Adrenal gland (tissue), 9 donors: ENCODE measurements at regions not wholly inside any gene's neighbourhood (a gene's known extent, or its start where the extent isn't known, plus 50 kb on each side); places are given as distances from the start of the nearest gene placed in this dataset.

ENCODE experiments used
- DNase-seq, 7 donors: peaks; one replicate each; pipeline ENCODE4 v3.0.0-alpha.2; 2019 to 2020
- H3K27ac ChIP-seq, 5 donors: fragments of 200-600 bp; sonication (generic) in 4 of 5; 1 replicate in 3 of 5; 2 replicates in 2 of 5; pipeline versions ENCODE4 v1.5.1 to v1.8.0; 2016 to 2020; ENCODE audit warnings: mild to moderate bottlenecking in 1 of 5
- H3K27me3 ChIP-seq: fragments of 200-600 bp; 2 replicates; pipeline ENCODE4 v1.8.0; 2021
- H3K36me3 ChIP-seq, 2 donors: fragments of 200-600 bp; replicated peaks in 1 of 2; 1 replicate in 1 of 2; 2 replicates in 1 of 2; pipeline versions ENCODE4 v1.5.1 to v1.8.0; 2018 to 2022
- H3K4me1 ChIP-seq, 2 donors: fragments of 200-600 bp; replicated peaks in 1 of 2; 1 replicate in 1 of 2; 2 replicates in 1 of 2; pipeline versions ENCODE4 v1.5.1 to v1.8.0; 2018 to 2021
- H3K4me3 ChIP-seq, 4 donors: fragments of 200-600 bp; sonication (generic) in 3 of 4; one replicate each; pipeline ENCODE4 v1.5.1; 2016 to 2018
- H3K9me3 ChIP-seq, 3 donors: fragments of 200-600 bp; sonication (generic) in 1 of 3; replicated peaks in 1 of 3; 1 replicate in 2 of 3; 2 replicates in 1 of 3; pipeline versions ENCODE4 v1.5.1 to v1.8.0; 2016 to 2021
- POLR2A ChIP-seq, 2 donors: fragments of 450-650 bp; IDR thresholded peaks; one replicate each; pipeline ENCODE4 v1.6.1; 2017; ENCODE audit warnings: antibody characterized with exemption in 2 of 2, mild to moderate bottlenecking in 2 of 2, moderate library complexity in 1 of 2
- WGBS, 4 donors: extraction: QIAGEN DNeasy Blood & Tissue Kit in 2 of 4; methylation state at CpG; one replicate each; pipeline versions ENCODE4 v1.1.5 to v1.1.7; 2013 to 2017; 5-methylcytosine and 5-hydroxymethylcytosine counted together
- intact Hi-C, 2 donors: fragments of 100-400 bp; cut with DNase I; formaldehyde crosslinking; loops; one replicate each; pipeline versions ENCODE4 v1.14.1 to v1.15.0; 2022 to 2023
- TF ChIP-seq, protein P1 (sequence below), 6 experiments: fragments of 450-650 bp in 4 of 6; fragments of 200-600 bp in 2 of 6; sonication (generic) in 1 of 6; IDR thresholded peaks; 1 replicate in 5 of 6; 2 replicates in 1 of 6; pipeline versions ENCODE4 v1.5.1 to v1.8.0; 2016 to 2021; ENCODE audit warnings: antibody characterized with exemption in 6 of 6, mild to moderate bottlenecking in 2 of 6, moderate library complexity in 1 of 6
- donor health status: healthy with polysubstance abuse.
- donor health status: Bipolar disorder and iron deficiency.
- donor health status: DM: yes; HTN: yes; CAD: no.
- donor health status: DM: no; HTN: no; CAD: no.
- donor health status: DM: no; HTN: no; CAD: no.

GRCh38 chr2:128444816-128445522, 126.3 kb upstream of the HS6ST1 start:
- peak in 3 of 7 donors; percentile 3 to 28 (median 15) for DNase-seq
- no peaks in the 10 kb centered on the region for H3K9me3 ChIP-seq
- 81 to 89% (median 85%) methylated on average over 10 of the region's 10 CpGs for WGBS, 4 donors
- H3K4me1 ChIP-seq: peaks cover 17 to 18% of the 10 kb centered on the region in 2 donors
- intact Hi-C loops: no loop called here
- H3K4me3 ChIP-seq: no peak overlapping the region
- H3K36me3 ChIP-seq: no peaks in the 10 kb centered on the region
- H3K27ac ChIP-seq: peak overlapping the region in 1 of 5 donors; percentile 13
- H3K27me3 ChIP-seq: no peaks in the 10 kb centered on the region
- TF ChIP-seq POLR2A (IDR thresholded peaks at IDR 0.05): no peak
- TF ChIP-seq, protein P1, sequence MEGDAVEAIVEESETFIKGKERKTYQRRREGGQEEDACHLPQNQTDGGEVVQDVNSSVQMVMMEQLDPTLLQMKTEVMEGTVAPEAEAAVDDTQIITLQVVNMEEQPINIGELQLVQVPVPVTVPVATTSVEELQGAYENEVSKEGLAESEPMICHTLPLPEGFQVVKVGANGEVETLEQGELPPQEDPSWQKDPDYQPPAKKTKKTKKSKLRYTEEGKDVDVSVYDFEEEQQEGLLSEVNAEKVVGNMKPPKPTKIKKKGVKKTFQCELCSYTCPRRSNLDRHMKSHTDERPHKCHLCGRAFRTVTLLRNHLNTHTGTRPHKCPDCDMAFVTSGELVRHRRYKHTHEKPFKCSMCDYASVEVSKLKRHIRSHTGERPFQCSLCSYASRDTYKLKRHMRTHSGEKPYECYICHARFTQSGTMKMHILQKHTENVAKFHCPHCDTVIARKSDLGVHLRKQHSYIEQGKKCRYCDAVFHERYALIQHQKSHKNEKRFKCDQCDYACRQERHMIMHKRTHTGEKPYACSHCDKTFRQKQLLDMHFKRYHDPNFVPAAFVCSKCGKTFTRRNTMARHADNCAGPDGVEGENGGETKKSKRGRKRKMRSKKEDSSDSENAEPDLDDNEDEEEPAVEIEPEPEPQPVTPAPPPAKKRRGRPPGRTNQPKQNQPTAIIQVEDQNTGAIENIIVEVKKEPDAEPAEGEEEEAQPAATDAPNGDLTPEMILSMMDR (IDR thresholded peaks at IDR 0.05): no peak

DNA sequence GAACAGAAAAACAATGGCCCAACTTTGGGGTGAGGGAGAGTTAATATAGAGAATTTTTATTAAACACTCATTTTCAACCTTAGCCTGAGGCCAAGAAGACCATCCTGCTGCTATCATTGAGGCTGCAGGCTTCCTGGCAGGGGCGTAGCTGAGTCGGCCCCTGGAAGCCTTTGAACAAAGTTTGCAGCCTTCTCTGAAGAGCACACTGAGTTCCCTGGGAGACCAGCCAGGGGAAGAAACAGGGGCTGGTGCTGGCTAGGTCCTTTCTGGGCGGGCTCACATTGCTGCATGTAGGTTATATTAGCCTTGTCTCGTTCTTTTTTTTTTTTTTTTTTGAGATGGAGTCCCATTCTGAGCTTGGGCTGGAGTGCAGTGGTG, 126.8 kb upstream of the HS6ST1 start:
- WGBS, 4 donors: 64 to 90% (median 79%) methylated on average over 4 of the region's 4 CpGs
- Histone ChIP-seq H3K27me3 (no peaks in the 10 kb centered on the region), H3K36me3 (no peaks in the 10 kb centered on the region), H3K4me1 (peaks cover 17 to 18% of the 10 kb centered on the region in 2 donors), H3K4me3 (no peak overlapping the region), H3K9me3 (no peaks in the 10 kb centered on the region), H3K27ac (peak overlapping the region in 1 of 5 donors; percentile 13)
- TF ChIP-seq, protein P1 (IDR thresholded peaks at IDR 0.05): no peak
- no peak for TF ChIP-seq POLR2A (IDR thresholded peaks at IDR 0.05)
- DNase-seq: peak in 5 of 7 donors; percentile 2 to 49 (median 11)
- intact Hi-C loops: no loop called here

DNA sequence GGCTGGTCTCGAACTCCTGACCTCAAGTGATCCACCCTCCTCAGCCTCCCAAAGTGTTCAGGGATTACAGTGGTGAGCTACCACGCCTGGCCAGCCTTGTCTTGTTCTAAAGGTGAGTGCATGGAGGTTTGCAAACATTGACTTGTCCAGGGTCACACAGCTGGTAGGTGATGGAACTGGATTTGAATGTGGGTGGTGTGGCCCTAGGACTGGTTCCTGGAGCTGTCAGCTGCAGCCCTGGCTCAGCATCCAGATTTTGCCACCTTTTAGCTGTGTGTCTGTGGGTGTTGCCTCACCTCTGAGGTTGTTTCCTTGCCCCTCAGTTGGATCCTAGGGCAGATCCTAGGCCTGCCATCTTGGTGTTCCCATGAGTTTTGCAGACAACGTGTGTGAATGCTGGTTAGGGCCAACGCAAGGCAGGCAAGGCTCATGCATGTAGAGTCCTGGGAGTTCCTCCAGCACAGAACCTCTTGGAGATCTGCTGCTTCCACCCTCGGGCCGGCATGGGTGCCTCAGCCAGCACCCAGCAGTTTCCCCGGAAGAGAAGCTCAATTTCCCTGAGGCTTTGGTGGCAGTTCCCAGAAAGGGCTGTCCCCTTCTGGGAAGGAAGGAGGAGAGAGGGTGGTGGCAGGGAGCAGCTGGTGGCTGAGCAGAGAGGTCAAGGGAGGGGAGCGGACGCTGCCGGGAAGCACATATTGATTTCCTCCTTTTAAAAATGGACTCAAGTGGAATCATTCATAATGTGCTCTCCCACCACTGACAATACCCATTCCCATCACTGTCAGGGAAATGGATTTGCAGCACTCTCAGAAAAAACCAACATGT, 127.6 kb upstream of the HS6ST1 start:
- peaks cover 17 to 18% of the 10 kb centered on the region in 2 donors for H3K4me1 ChIP-seq
- H3K9me3 ChIP-seq: no peaks in the 10 kb centered on the region
- no peaks in the 10 kb centered on the region for H3K36me3 ChIP-seq
- H3K27me3 ChIP-seq: no peaks in the 10 kb centered on the region
- no peak for TF ChIP-seq POLR2A (IDR thresholded peaks at IDR 0.05)
- TF ChIP-seq, protein P1 (IDR thresholded peaks at IDR 0.05): no peak
- WGBS, 4 donors: 79 to 88% (median 82%) methylated on average over 7 to 10 of the region's 10 CpGs
- peak overlapping the region in 1 of 5 donors; percentile 13 for H3K27ac ChIP-seq
- no peak overlapping the region for H3K4me3 ChIP-seq
- DNase-seq: peak in 3 of 7 donors; percentile 9 to 36 (median 23)
- intact Hi-C loops: no loop called here

GRCh38 chr2:128446874-128447537, 128.3 kb upstream of the HS6ST1 start:
- Histone ChIP-seq H3K4me1 (peaks cover 17 to 18% of the 10 kb centered on the region in 2 donors), H3K27me3 (no peaks in the 10 kb centered on the region), H3K9me3 (no peaks in the 10 kb centered on the region), H3K36me3 (no peaks in the 10 kb centered on the region), H3K4me3 (no peak overlapping the region), H3K27ac (peak overlapping the region in 1 of 5 donors; percentile 13)
- intact Hi-C loops: no loop called here
- 76 to 84% (median 78%) methylated on average over 9 to 17 of the region's 17 CpGs for WGBS, 4 donors
- DNase-seq: peak in 3 of 7 donors; percentile 11 to 45 (median 23)
- TF ChIP-seq, protein P1 (IDR thresholded peaks at IDR 0.05): no peak
- no peak for TF ChIP-seq POLR2A (IDR thresholded peaks at IDR 0.05)
